Right atrium auricular region (tissue), 2 donors: ENCODE measurements at regions not wholly inside any gene's neighbourhood (a gene's known extent, or its start where the extent isn't known, plus 50 kb on each side); places are given as distances from the start of the nearest gene placed in this dataset.
"Not testable (repeated sequence)": the region's sequence is repeated elsewhere in the genome, so short reads cannot be mapped to it uniquely, and the experiment has no call there.

Experiments
- DNase-seq: peaks from one replicate; pipeline ENCODE4 v3.0.0-alpha.2; 2019; ENCODE audit warnings: low spot score
- H3K27ac ChIP-seq, 2 donors: fragments of 200-600 bp; sonication (generic); 1 replicate in 1 of 2; 2 replicates in 1 of 2; pipeline ENCODE4 v1.5.1; 2016 to 2019
- H3K27me3 ChIP-seq, 2 donors: fragments of 200-600 bp; sonication (generic); one replicate each; pipeline versions ENCODE4 v1.5.1 to v1.6.0; 2017 to 2019
- H3K36me3 ChIP-seq: fragments of 200-600 bp; sonication (generic); one replicate; pipeline ENCODE4 v1.5.1; 2016
- H3K4me1 ChIP-seq, 2 donors: fragments of 200-600 bp; sonication (generic); one replicate each; pipeline versions ENCODE4 v1.5.1 to v1.6.0; 2017 to 2019
- H3K4me3 ChIP-seq, 2 donors: fragments of 200-600 bp; sonication (generic); 1 replicate in 1 of 2; 2 replicates in 1 of 2; pipeline ENCODE4 v1.5.1; 2017 to 2019; ENCODE audit warnings: mild to moderate bottlenecking in 1 of 2, moderate library complexity in 1 of 2
- H3K9me3 ChIP-seq, 2 donors: fragments of 200-600 bp; sonication (generic); one replicate each; pipeline ENCODE4 v1.5.1; 2019
- CTCF ChIP-seq, 2 donors: fragments of 200-600 bp; sonication (generic); IDR thresholded peaks; one replicate each; pipeline ENCODE4 v1.5.1; 2019; ENCODE audit warnings: antibody characterized with exemption in 2 of 2

DNA sequence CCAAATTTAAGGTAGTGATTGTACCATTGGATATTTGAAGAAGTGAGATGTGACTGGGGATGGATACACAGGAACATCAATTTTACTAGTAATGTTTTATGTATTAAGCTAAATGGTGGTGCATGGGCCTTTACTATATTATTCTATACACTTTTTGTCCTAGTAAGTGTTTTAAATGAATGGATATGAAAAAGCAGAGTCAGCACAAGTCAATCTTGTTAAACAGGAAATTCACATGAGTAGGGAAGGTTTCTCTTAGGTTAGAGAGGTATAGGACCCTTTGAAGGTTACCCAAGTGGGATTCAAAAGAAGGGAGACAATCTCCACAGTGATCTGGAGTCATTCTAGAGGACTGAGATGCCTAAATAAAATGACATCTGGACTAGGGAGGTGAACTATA is 71.8 kb upstream of the NCKAP5 start:
- TF ChIP-seq CTCF (IDR thresholded peaks at IDR 0.05) = no peak
- Histone ChIP-seq H3K9me3 (no peaks in the 10 kb centered on the region), H3K36me3 (no peaks in the 10 kb centered on the region), H3K4me3 (no peak overlapping the region), H3K4me1 (peaks cover 0 to 8% of the 10 kb centered on the region in 2 donors), H3K27me3 (no peaks in the 10 kb centered on the region), H3K27ac (no peak overlapping the region)
- DNase-seq = no peak

- H3K4me3 ChIP-seq = no peak overlapping the region
- no peak for TF ChIP-seq CTCF (IDR thresholded peaks at IDR 0.05)
- DNase-seq = no peak
Measured at GRCh38 chr2:133641497-133641896, 73.2 kb upstream of the NCKAP5 start.

DNA sequence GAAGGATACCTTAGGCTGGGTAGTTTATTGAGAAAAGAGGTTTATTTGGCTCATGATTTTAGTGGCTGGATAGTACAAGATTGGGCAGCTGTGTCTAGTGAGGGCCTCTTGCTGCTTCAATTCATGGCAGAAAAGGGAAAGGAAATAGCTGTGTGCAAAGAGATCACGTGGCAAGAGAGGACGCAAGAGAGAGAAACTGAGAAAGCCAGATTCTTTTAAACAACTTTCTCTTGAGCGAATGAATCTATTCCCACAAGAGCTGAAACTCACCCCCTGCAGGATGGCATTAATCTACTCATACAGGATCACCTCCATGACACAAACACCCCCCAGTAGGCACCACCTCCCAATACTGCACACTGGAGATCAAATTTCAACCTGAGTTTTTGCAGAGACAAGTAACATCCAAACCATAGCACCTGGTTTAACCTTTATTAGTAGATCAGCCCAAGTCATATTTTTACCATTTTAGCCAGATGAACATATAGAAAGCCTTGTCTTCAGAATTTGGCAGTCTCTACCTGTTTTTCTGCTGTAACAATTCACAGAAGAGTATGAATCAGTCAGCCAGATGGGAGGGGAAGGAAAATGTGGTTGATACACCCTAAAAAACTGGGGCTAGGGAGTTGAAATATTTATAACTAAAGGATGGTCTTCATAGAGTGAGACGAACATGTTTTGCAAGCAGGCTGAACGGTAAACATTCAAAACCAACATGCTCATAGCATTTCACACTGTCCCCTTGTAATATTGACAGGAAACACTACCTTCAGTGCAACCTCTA is 73.9 kb upstream of the NCKAP5 start:
- Histone ChIP-seq H3K27me3 (no peaks in the 10 kb centered on the region), H3K4me3 (no peak overlapping the region), H3K4me1 (peaks cover 0 to 8% of the 10 kb centered on the region in 2 donors), H3K27ac (no peak overlapping the region), H3K9me3 (no peaks in the 10 kb centered on the region), H3K36me3 (no peaks in the 10 kb centered on the region)
- TF ChIP-seq CTCF (IDR thresholded peaks at IDR 0.05) = no peak
- DNase-seq = no peak

More at GRCh38 chr2:133641497-133641896, 73.2 kb upstream of the NCKAP5 start:
- no peaks in the 10 kb centered on the region for H3K27me3 ChIP-seq
- peaks cover 0 to 8% of the 10 kb centered on the region in 2 donors for H3K4me1 ChIP-seq
- no peak overlapping the region for H3K27ac ChIP-seq
- H3K9me3 ChIP-seq = no peaks in the 10 kb centered on the region
- H3K36me3 ChIP-seq = no peaks in the 10 kb centered on the region

DNA sequence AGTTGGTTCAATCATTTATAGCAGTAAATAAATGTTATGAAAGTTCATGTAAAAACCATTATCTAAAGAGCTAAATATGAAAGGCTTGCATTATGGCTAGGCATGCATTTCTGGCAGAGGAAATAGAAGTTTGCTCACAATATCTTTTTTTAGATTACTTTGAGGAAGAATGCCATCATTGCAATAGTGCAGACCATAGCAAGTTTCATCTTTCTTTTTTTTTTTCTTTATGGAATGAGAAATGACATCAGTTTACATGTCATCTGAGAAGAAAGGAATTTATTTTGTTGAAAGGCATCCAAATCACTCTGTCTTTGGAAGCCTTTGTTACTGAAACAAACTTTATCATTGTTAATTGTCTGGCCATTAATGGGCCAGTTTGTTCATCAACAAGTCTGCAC is 74.5 kb upstream of the NCKAP5 start:
- DNase-seq = no peak
- no peaks in the 10 kb centered on the region for H3K9me3 ChIP-seq
- H3K36me3 ChIP-seq = no peaks in the 10 kb centered on the region
- no peak for TF ChIP-seq CTCF (IDR thresholded peaks at IDR 0.05)
- H3K4me3 ChIP-seq = no peak overlapping the region
- H3K27ac ChIP-seq = no peak overlapping the region
- no peaks in the 10 kb centered on the region for H3K27me3 ChIP-seq
- peaks cover 0 to 8% of the 10 kb centered on the region in 2 donors for H3K4me1 ChIP-seq

- DNase-seq = no peak
- peaks cover 0 to 8% of the 10 kb centered on the region in 2 donors for H3K4me1 ChIP-seq
- no peak overlapping the region for H3K4me3 ChIP-seq
- no peaks in the 10 kb centered on the region for H3K9me3 ChIP-seq
- H3K27ac ChIP-seq = no peak overlapping the region
- no peaks in the 10 kb centered on the region for H3K36me3 ChIP-seq
- no peak for TF ChIP-seq CTCF (IDR thresholded peaks at IDR 0.05)
- H3K27me3 ChIP-seq = no peaks in the 10 kb centered on the region
Measured at GRCh38 chr2:133643863-133644262, 75.6 kb upstream of the NCKAP5 start.

GRCh38 chr2:133644846-133645245 is 76.6 kb upstream of the NCKAP5 start:
- no peak for DNase-seq
- H3K4me3 ChIP-seq = no peak overlapping the region
- H3K9me3 ChIP-seq = no peaks in the 10 kb centered on the region
- TF ChIP-seq CTCF (IDR thresholded peaks at IDR 0.05) = no peak
- H3K27ac ChIP-seq = no peak overlapping the region
- H3K4me1 ChIP-seq = peaks cover 0 to 8% of the 10 kb centered on the region in 2 donors
- H3K36me3 ChIP-seq = no peaks in the 10 kb centered on the region
- no peaks in the 10 kb centered on the region for H3K27me3 ChIP-seq

GRCh38 chr2:133647386-133647785 is 79.1 kb upstream of the NCKAP5 start:
- H3K36me3 ChIP-seq, DNase-seq, H3K4me3 ChIP-seq, H3K4me1 ChIP-seq, H3K27me3 ChIP-seq, H3K9me3 ChIP-seq, H3K27ac ChIP-seq: not testable (repeated sequence)
